Muscle layer of colon (tissue), 2 donors: ENCODE measurements at regions not wholly inside any gene's neighbourhood (a gene's known extent, or its start where the extent isn't known, plus 50 kb on each side); places are given as distances from the start of the nearest gene placed in this dataset.

Experiments used
- H3K27ac ChIP-seq: one replicate; pipeline ENCODE4 v1.7.0; 2013; ENCODE audit warnings: low read depth, mild to moderate bottlenecking, low read length, moderate library complexity
- H3K27me3 ChIP-seq, 2 donors: one replicate each; pipeline ENCODE4 v1.7.0; 2013; ENCODE audit warnings: low read length in 2 of 2, mild to moderate bottlenecking in 2 of 2; ENCODE audit not compliant: insufficient read depth in 2 of 2, control insufficient read depth in 1 of 2
- H3K36me3 ChIP-seq: one replicate; pipeline ENCODE4 v1.7.0; 2013; ENCODE audit warnings: mild to moderate bottlenecking, low read length; ENCODE audit not compliant: insufficient read depth
- H3K4me1 ChIP-seq: one replicate; pipeline ENCODE4 v1.7.0; 2013; ENCODE audit warnings: mild to moderate bottlenecking, low read length; ENCODE audit not compliant: insufficient read depth
- H3K4me3 ChIP-seq, 2 donors: one replicate each; pipeline ENCODE4 v1.7.0; 2013; ENCODE audit warnings: low read length in 2 of 2, low read depth in 1 of 2, mild to moderate bottlenecking in 1 of 2, moderate library complexity in 1 of 2
- H3K9ac ChIP-seq: one replicate; pipeline ENCODE4 v1.7.0; 2013; ENCODE audit warnings: low read length
- H3K9me3 ChIP-seq: one replicate; pipeline ENCODE4 v1.7.0; 2013; ENCODE audit warnings: mild to moderate bottlenecking, low read length
- donor health status: abdominal sarcoma.
- donor health status: Adenocarcinoma of cecum.

DNA sequence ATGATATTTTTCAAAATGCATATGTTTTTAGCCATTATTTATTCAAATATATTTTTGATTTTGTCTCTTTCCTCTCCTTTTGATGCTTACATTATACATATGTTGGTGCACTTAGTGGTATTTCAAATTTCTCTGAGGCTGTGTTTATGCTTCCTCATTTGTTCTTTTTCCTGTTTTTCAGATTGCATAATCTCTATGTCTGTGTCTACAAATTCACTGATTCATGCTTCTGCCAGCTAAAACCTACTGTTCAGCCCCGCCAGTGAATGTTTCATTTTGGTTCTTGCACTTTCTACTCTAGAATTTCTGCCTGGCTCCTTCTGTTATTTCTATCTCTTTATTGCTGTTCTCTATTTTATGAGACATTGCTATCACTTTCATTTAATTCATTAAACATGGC is 951.7 kb upstream of the CNTNAP5 start:
- H3K9me3 ChIP-seq = no peaks in the 10 kb centered on the region
- no peaks in the 10 kb centered on the region for H3K36me3 ChIP-seq
- no peaks in the 10 kb centered on the region for H3K27me3 ChIP-seq
- no peak overlapping the region for H3K9ac ChIP-seq
- no peak overlapping the region for H3K4me3 ChIP-seq
- no peak overlapping the region for H3K27ac ChIP-seq
- no peaks in the 10 kb centered on the region for H3K4me1 ChIP-seq

GRCh38 chr2:123073956-123074355 is 951.1 kb upstream of the CNTNAP5 start:
- no peak overlapping the region for H3K27ac ChIP-seq
- H3K9ac ChIP-seq = no peak overlapping the region
- no peaks in the 10 kb centered on the region for H3K9me3 ChIP-seq
- no peaks in the 10 kb centered on the region for H3K4me1 ChIP-seq
- H3K4me3 ChIP-seq = no peak overlapping the region
- H3K27me3 ChIP-seq = no peaks in the 10 kb centered on the region
- no peaks in the 10 kb centered on the region for H3K36me3 ChIP-seq

GRCh38 chr2:123077101-123077500 is 948.0 kb upstream of the CNTNAP5 start:
- Histone ChIP-seq H3K9ac (no peak overlapping the region), H3K27ac (no peak overlapping the region), H3K27me3 (no peaks in the 10 kb centered on the region), H3K4me1 (no peaks in the 10 kb centered on the region), H3K4me3 (no peak overlapping the region), H3K36me3 (no peaks in the 10 kb centered on the region), H3K9me3 (no peaks in the 10 kb centered on the region)

DNA sequence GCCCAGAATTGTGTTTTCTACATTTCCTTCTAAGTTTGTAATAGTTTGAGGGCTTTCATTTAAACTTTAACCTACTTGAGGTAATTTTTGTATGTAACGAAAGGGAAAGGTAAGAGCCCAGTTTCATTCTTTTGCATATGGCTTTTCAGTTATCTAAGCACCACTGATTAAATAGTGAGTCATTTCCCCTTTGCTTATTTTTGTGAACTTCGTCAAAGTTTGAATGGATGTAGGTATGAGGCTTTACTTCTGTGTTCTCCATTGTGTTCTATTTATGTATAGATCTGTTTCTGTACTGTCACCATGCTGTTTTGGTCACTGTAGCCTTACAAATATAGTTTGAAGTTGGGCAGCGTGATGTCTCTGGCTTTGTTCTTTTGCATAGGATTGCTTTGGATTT is 944.8 kb upstream of the CNTNAP5 start:
- Histone ChIP-seq H3K36me3 (no peaks in the 10 kb centered on the region), H3K27me3 (no peaks in the 10 kb centered on the region), H3K4me1 (no peaks in the 10 kb centered on the region), H3K9ac (no peak overlapping the region), H3K4me3 (no peak overlapping the region), H3K9me3 (no peaks in the 10 kb centered on the region), H3K27ac (no peak overlapping the region)

DNA sequence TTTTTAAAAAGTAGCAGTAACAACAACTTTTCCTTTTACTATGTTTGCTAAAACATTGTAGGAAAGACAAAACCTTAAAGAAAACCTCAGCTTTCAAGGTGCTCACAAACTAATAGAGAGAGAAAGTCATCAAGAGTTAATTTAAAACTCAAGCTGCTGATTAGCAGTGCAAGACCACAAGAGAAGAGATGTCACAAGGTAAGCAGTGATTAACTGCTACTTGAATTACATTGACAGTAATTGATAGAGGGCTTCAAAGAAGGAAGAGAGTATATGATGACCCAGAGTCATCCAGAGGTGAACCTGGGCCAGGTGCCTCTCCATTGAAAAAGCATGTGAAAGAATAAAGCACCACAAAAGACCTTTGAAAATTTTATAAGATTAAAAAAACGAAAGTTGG is 939.6 kb upstream of the CNTNAP5 start:
- Histone ChIP-seq H3K9me3 (no peaks in the 10 kb centered on the region), H3K27ac (no peak overlapping the region), H3K27me3 (no peaks in the 10 kb centered on the region), H3K4me3 (no peak overlapping the region), H3K9ac (no peak overlapping the region), H3K36me3 (no peaks in the 10 kb centered on the region), H3K4me1 (no peaks in the 10 kb centered on the region)

DNA sequence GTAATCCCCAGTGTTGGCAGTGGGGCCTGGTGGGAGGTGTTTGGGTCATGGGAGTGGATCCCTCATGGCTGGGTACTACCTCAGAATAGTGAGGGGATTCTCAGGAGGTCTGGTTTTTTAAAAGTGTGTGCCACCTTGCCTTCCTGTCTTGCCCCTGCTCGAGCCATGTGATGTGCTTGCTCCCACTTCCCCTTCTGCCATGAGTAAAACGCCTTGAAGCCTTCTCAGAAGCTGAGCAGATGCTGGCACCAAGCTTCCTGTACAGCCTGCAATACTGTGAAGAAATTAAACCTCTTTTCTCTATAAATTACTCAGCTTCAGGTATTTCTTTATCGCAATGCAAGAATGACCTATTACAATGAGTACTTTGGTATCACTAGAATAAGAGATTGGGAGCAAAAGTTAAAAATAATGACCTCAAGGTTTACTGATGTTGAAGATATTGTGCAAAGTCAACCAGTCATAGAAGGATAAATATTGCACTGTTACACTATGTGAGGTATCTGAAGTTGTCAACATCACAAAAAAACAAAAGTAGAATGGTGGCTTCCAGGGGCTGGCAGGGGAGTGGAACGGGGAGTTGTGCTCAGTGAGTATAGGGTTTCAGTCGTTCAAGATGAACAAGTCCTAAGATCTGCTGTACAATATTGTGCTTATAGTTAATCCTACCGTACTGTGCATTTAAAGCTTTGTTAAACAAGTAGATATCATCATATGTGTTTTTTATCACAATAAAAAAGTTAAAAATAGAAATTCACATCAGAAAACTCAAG is 938.3 kb upstream of the CNTNAP5 start:
- H3K9me3 ChIP-seq = no peaks in the 10 kb centered on the region

GRCh38 chr2:123091471-123091870 is 933.6 kb upstream of the CNTNAP5 start:
- Histone ChIP-seq H3K4me1 (no peaks in the 10 kb centered on the region), H3K4me3 (no peak overlapping the region), H3K27me3 (no peaks in the 10 kb centered on the region), H3K9me3 (no peaks in the 10 kb centered on the region), H3K27ac (no peak overlapping the region), H3K9ac (no peak overlapping the region), H3K36me3 (no peaks in the 10 kb centered on the region)

More for the DNA sequence above, 938.3 kb upstream of the CNTNAP5 start:
- no peak overlapping the region for H3K9ac ChIP-seq
- no peak overlapping the region for H3K27ac ChIP-seq
- no peaks in the 10 kb centered on the region for H3K36me3 ChIP-seq
- no peaks in the 10 kb centered on the region for H3K27me3 ChIP-seq
- H3K4me1 ChIP-seq = no peaks in the 10 kb centered on the region
- H3K4me3 ChIP-seq = no peak overlapping the region

- no peak overlapping the region for H3K9ac ChIP-seq
- no peak overlapping the region for H3K4me3 ChIP-seq
- no peaks in the 10 kb centered on the region for H3K36me3 ChIP-seq
- H3K4me1 ChIP-seq = no peaks in the 10 kb centered on the region
- no peaks in the 10 kb centered on the region for H3K27me3 ChIP-seq
- no peak overlapping the region for H3K27ac ChIP-seq
- H3K9me3 ChIP-seq = no peaks in the 10 kb centered on the region
Observed at GRCh38 chr2:123093199-123093598, 931.9 kb upstream of the CNTNAP5 start.

DNA sequence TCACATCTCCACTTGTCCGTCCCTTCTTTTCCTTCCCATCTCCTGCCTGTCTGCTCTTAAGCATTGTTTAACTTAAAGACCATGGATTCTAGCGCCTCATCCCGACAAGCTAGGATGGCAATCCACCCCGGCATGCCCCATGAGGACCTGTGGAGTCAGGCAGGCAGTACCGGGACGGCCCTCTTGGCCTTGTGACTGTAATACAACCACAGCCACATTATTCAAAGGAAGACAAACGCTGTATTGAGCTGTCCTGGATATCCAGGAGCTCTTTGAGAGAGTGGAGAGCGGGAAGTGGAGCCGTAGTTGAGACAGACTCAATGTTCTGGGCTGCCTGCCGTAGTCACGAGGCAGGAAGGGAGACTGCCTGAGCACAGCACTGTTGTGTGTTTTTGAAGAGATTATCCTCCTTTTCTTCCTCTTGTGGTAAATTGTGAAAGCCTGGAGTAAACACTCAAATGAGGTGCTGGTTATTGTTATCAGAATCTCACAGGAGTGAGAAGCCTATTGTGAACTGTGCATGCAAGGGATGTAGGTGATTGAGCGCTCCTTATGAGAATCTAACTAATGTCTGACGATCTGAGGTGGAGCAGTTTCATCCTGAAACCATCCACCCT is 929.8 kb upstream of the CNTNAP5 start:
- no peaks in the 10 kb centered on the region for H3K36me3 ChIP-seq
- no peaks in the 10 kb centered on the region for H3K4me1 ChIP-seq
- H3K4me3 ChIP-seq = no peak overlapping the region
- H3K27ac ChIP-seq = no peak overlapping the region
- no peak overlapping the region for H3K9ac ChIP-seq
- no peaks in the 10 kb centered on the region for H3K27me3 ChIP-seq
- H3K9me3 ChIP-seq = no peaks in the 10 kb centered on the region

GRCh38 chr2:123098619-123099018 is 926.5 kb upstream of the CNTNAP5 start:
- Histone ChIP-seq H3K4me3 (no peak overlapping the region), H3K36me3 (no peaks in the 10 kb centered on the region), H3K9ac (no peak overlapping the region), H3K4me1 (no peaks in the 10 kb centered on the region), H3K27ac (no peak overlapping the region), H3K27me3 (no peaks in the 10 kb centered on the region), H3K9me3 (no peaks in the 10 kb centered on the region)

DNA sequence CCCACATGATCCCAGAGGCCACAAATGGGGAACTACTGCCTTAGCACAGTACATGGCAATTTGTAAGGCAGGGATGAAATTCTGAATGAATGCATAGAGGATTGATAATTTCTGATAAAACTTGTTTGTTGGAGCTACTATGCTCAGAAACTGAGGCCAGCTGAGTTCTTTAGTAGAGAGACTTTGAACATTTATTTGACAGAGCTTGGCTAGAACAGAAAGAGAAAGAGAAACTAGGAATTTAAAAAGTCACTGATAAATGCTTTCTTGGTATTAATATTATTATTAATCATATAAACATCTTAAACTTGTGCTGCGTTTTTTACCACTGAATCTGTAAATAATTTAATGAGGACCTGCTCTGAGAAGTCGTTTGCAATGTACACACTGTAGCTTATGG is 923.7 kb upstream of the CNTNAP5 start:
- H3K36me3 ChIP-seq = no peaks in the 10 kb centered on the region
- H3K9me3 ChIP-seq = no peaks in the 10 kb centered on the region
- no peaks in the 10 kb centered on the region for H3K27me3 ChIP-seq
- no peak overlapping the region for H3K9ac ChIP-seq
- no peaks in the 10 kb centered on the region for H3K4me1 ChIP-seq
- no peak overlapping the region for H3K27ac ChIP-seq
- H3K4me3 ChIP-seq = no peak overlapping the region

DNA sequence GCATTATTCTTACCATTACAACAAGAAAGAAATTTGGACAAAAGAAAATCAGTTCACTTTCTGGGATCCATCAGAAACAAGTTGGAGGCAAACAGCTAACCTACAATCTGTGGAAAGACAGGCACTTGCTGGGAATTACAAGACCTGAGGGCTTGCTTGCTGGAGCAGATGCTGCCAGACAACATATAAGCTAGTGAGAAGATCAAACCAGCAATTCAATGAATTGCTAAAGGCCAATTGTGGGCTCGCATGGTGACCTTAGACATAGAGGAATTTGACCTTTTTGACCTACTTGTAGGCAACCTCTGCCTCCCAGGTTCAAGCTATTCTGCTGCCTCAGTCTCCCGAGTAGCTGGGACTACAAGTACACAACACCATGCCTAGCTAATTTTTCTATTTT is 921.2 kb upstream of the CNTNAP5 start:
- Histone ChIP-seq H3K36me3 (no peaks in the 10 kb centered on the region), H3K27ac (no peak overlapping the region), H3K9me3 (no peaks in the 10 kb centered on the region), H3K27me3 (no peaks in the 10 kb centered on the region), H3K4me1 (no peaks in the 10 kb centered on the region), H3K9ac (no peak overlapping the region), H3K4me3 (no peak overlapping the region)
